Mammary epithelial cell (primary cell): ENCODE measurements at regions not wholly inside any gene's neighbourhood (a gene's known extent, or its start where the extent isn't known, plus 50 kb on each side); places are given as distances from the start of the nearest gene placed in this dataset.

Experiments
- CTCF ChIP-seq, 2 donors: IDR thresholded peaks in 1 of 2; conservative IDR thresholded peaks in 1 of 2; 2 replicates each; pipeline ENCODE4 v1.5.1; 2011 to 2012; ENCODE audit warnings: inconsistent platforms in 2 of 2, low read length in 2 of 2, mild to moderate bottlenecking in 2 of 2, control low read depth in 1 of 2, low read depth in 1 of 2; ENCODE audit not compliant: insufficient read depth in 1 of 2; ENCODE audit errors: extremely low read depth in 1 of 2
- EZH2 ChIP-seq: IDR thresholded peaks from 2 replicates; pipeline ENCODE4 v1.6.1; 2012; ENCODE audit warnings: low read length, inconsistent platforms, borderline replicate concordance

GRCh38 chrX:13906093-13906492, 89.2 kb upstream of the GPM6B start:
- no peak for TF ChIP-seq CTCF (conservative IDR thresholded peaks at IDR 0.05 in 1 of 2, IDR thresholded peaks at IDR 0.05 in 1 of 2; ENCODE audit: extremely low read depth in 1 of 2, insufficient read depth in 1 of 2, low read depth in 1 of 2, low read length in 2 of 2)
- no peak for TF ChIP-seq EZH2
